IPS-NIHi11 (cell line): ENCODE measurements at regions not wholly inside any gene's neighbourhood (a gene's known extent, or its start where the extent isn't known, plus 50 kb on each side); places are given as distances from the start of the nearest gene placed in this dataset.
A peak's percentile ranks its signal among the peaks of the same experiment; 100 is the strongest.

ENCODE experiments used
- DNase-seq: peaks from one replicate; pipeline ENCODE4 v3.0.0; 2012; ENCODE audit warnings: mixed read lengths, low spot score

DNA sequence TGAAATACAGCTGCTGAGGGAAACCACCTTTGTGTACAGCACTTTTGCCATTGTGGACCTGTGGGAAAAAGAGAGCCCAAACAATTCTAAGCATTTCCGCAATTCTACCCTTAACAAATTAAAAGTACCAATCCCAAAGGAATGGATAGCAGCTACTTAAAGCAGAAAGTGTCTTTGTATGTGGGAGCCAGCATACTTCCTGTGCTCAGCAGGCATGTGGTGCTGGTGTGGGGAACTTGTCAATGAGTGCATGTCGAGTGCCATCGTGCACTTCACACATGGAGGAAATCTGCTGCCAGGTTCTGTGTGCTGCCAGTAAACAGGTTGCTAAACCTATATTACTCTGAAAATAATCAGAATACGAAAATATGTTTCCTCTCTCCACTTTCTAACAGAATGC lies 399.0 kb downstream of the LRRC70 start:
- DNase-seq: peak; percentile 25

DNA sequence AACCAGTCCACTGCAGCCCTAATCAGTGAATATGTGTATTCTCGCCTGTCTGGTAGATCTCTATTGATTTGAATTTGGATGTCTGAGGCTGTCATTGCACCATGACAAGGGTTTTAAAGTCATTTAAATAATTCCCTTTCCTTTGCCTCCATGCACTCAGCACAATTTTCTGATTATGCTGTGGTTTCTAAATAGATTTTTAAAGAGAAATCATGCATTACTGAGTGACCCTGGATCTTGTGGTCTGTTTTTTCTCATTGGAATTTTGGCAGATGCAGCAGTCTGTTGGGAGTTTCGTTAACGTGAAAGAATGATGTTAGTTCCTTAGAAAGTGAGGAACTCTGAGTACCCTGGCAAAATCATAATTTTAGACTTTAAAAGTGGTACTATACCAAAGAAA lies 396.0 kb downstream of the LRRC70 start:
- DNase-seq: no peak

DNA sequence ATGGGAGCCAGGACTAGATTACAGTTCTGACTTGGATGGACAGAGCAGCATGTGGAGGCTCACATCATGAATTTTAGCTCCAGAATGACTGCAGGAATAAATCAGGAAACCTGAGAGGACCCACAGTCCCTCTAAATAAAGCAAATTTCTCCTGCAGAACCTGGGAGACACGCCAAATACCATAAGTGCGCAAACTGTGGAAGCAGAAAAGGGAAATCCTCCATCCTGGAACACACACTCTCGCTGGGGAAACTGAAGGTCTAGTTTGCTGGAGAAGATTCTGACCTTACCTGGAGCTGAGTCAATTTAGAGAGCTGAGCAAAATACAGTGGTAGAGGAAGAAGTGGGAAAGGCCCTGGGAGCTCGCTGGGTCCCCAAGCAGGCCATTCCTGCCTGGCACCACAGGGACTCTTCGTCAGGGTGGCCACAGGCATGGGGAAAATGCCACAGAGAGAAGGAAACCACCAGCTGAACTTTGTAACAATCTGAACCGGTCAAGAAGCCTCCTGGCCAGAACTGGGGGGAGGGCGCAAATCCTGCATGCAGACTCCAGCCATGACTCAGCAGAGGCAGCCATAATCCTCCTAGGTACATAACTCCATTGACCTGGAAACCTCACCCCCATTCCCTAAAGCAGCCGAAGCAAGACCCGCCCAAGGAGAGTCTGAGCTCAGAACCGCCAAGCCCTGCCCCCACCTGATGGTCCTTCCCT lies 390.9 kb downstream of the LRRC70 start:
- no peak for DNase-seq

DNA sequence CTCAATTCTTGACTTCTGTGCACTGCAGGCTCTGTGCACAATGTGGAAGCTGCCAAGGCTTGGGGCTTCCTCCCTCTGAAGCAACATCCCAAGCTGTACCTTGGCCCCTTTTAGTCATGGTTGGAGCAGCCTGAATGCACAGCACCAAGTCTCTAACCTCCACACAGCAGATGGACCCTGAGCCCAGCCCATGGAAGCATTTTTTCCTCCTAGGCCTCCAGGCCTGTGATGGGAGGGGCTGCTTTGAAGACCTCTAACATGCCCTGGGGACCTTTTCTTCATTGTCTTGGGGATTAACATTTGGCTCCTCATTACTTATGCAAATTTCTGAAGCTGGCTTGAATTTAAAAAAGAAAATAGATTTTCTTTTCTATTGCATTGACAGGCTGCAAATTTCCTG lies 385.8 kb downstream of the LRRC70 start:
- DNase-seq: no peak

DNA sequence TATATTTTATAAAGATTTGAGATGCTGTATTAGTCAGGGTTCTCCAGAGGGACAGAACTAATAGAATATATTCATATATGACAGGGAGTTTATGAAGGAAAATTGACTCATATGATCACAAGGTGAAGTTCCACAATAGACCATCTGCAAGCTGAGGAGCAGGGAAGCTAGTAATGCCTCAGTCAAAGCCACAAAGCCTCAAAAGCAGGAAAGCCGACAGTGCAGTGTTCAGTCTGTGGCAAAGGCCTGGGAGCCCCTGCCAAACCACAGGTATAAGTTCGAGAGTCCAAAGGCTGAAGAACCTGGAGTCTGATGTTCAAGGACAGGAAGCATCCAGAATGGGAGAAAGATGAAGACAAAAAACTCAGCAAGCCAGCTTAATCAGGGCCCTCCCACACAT lies 382.2 kb downstream of the LRRC70 start:
- DNase-seq: no peak

DNA sequence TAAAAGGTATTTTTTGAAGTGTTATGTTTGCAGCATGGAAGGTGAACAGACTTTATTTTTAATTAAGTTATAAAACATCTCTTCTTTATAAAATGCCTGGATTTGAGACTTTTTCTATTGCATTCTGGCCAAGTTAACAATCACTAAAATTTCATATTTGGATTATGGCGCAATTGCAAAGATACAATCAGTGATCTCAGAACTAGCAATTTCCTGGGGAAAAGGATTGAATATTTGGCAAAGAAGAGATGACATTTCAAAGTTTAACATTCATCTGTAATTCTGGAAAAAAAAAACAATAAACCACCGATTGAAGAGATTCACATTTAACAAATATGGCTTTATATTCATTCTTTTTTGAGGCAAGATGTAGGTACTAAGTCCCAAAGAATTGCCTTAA lies 378.0 kb downstream of the LRRC70 start:
- no peak for DNase-seq

DNA sequence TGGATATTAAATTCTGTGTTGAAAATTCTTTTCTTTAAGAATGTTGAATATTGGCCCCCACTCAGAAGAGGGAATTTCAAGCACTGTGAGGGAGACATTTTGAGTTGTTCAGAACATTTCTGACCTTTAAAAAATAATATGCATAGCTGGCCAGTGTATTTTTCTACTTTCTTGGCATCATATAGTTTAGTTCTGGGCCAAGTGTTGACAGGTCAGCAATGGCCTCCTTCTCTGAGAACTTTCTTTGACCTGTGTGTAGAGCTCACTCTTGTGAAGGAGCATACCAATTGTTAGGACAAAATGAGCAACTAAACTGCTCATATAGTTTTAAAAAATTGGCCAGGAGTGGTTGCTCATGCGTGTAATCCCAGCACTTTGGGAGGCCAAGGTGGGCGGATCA lies 376.0 kb downstream of the LRRC70 start:
- no peak for DNase-seq

DNA sequence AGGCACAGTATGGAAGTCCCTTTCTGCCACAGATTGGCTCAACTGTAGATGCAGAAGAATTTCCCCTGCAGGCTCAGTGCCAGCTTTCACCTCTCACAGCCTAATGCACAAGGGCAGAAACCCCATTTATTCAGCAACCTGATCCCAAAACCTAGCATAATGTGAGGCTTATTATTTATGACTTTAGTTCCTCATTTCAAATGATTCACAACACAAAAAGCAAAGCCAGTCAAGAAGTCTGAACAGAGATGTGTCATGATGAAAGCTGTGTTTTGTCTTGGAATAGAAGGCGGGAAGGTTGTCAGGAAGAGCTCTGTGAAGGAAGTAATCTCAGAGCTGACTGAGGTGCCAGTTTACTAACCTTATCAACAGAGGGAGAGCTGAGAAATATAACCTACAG lies 369.7 kb downstream of the LRRC70 start:
- no peak for DNase-seq

DNA sequence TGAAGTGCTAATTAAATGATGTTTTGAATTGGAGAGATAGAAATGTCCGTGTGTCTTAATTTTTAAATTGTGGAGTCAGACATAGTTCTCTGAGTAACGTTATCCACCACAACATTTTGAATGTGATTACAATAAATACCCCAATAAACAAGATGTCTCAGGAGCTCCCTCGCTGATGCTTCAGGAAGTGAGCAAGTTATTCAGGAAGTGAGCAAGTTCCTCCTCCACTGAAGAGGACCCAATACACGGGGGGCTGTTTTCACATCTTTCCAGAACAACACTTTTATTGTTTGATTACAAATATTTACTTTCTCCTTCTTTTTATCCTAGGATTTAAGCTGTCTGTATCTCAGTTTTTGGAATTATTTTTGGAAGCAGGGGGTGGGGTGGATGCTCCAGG lies 363.8 kb downstream of the LRRC70 start:
- no peak for DNase-seq

DNA sequence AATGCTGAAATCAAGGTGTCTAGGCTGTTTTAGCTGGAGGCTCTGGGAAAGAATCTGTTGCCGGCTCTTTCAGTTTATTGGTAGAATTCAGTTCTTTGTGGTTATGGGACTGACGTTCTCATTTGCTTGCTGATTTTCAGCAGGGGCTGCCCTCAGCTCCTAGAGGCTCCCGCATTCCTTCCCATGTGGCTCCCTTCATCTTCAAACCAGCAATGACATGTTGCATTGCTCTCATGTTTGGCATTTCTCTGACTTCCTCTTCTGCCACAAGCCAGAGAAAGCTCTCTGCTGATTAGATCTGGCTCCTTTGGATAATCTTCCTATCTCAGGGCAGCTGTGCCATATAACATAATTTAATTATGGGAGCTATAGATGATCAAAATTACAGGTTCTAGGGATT lies 360.3 kb downstream of the LRRC70 start:
- no peak for DNase-seq

DNA sequence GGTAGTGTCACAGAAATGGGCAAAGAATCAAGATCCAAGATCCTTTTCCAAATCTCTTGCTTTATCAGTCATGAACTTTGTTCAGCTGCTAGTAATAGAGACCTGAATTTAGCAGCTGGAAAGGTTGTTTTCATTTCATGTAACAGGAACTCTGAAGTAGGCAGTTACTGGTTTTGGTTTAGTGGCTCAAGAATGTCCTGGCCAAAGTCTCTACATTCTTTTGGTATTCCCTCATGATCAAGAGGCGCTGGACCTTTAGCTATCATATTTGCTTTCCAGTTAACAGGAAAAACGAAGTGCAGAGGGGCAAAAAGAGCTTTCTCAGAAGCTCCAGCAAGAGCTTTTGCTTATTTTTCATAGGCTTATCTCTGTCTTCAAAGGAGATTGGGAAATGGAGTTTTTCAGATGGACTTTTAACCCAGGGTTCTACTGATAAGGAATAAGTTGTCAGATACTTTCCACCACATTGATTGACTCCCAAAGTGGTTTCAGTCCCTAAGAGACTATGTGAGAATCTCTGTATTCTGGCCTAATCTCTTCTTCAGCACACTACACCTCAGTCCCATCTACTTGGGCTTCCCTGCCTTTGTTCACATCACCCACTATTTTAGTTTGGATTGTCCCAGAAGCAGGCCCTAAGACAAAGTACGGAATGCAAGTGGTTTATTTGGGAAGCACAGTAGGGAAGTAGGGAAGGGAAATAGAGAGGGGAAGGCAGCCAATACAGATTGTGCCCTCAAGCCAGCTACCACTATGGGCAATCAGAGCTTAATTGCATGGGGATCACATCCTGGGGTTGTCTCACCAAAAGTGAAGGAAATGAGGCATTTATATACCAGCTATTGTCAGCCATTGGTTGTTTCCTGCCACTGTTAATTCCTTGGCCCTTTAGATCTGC lies 359.3 kb downstream of the LRRC70 start:
- no peak for DNase-seq

DNA sequence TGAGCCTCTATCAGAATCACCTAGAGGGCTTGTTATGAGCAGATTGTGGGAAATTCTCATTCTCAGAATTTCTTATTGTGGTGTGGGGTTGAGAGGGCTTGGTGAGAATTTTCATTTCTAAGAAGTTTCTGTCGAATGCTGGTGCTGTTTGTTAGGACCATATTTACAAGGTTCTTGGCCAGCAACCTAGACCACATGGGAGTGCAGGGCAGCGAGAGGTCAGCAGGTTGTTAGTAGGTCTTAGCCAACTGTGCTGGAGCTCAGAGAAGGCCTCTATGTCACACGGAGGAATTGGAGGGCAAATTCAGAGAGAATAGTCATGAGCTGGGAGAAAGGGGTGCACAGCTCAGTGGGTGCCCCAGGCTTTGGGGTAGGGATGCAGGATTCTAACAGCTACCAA lies 357.0 kb downstream of the LRRC70 start:
- DNase-seq: no peak

DNA sequence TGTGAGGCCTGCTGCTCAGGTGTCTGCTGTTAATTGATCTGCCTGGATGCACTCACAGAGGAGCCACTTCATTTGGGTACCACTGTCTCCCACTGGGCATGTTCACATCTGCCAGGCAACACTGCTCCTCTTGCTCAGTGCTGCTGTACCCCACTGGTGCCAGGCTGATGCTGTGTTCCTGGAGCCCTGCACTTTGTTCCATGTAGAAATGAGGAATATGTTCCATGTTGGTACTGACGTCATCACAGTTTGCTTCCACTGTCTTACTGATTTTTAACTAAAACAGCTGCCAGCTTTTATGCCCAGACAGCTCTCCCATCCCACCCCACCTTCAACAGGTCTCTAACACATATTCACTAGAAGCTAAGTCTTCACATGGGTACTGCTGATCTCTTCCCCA lies 355.7 kb downstream of the LRRC70 start:
- DNase-seq: no peak

DNA sequence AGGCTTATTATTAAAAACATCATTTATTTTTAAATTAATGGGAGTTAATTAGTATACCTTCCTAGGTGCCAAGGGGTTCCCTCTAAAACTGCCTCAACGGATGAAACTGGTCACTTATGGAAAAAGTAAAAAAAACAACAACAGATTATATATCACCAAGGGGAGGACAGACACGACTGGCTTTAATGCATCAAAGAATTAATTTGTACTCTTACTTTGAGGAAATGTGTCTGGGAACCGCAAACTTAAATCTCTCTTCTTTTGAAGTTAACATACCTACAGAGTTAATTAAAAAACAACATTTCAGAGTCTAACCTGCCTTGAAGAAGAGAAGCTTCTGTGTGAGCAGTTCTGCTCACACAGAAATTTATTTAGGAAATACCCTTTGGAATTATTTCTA lies 354.6 kb downstream of the LRRC70 start:
- no peak for DNase-seq

DNA sequence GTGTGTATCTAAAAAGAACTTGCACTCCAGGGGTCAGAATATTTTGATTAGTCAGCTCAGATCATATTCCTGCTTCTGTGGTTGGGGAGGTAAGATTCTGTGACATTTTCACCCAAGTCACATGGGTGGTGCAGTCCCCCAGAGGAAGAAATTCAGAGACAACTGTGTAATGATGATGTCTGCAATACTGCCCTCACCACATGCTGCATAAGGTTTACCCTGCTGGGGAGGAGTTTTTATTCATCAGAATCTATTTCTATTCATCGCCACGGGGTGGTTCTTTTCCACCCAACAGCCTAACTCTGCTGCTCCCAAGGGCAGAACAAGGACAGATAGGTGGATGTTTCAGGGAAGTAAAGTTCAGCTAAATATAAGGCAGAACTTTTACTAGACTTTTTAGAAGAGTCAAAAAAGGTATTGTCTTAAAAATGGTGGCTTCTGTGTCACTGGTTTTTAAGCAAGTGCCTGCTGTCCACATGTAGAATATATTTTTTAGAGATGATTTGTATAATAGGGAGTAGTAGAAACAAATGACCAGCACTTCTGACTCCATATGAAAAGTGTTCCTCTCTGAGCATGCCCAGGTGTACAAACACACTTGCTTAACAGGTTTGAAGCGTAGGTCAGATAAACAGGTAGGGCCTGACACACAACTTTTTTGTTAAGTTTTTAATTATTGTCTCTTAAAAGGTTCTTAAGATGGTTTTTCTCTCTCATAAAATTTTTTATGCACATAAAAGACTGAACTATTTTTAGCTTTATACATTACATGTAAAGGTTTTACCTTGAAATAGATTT lies 352.7 kb downstream of the LRRC70 start:
- DNase-seq: no peak

DNA sequence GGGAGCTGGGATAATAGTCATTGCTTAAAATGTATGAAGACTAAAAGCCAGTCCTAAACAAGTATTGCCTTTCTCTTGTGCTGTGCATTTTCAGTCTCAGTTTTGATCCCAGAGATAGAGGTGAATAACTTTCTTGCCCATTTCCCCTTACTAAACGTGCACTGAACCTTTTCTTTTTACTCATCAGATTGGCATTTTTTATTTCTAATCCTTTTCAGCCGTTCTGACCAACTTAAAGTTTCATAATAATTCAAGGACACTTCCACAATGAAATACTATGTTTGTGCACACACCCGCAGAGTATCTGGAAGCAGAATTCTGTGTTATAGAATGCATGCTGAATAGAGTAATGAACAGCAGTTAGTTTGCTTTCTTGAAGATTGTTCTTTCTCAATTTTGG lies 343.6 kb downstream of the LRRC70 start:
- no peak for DNase-seq

DNA sequence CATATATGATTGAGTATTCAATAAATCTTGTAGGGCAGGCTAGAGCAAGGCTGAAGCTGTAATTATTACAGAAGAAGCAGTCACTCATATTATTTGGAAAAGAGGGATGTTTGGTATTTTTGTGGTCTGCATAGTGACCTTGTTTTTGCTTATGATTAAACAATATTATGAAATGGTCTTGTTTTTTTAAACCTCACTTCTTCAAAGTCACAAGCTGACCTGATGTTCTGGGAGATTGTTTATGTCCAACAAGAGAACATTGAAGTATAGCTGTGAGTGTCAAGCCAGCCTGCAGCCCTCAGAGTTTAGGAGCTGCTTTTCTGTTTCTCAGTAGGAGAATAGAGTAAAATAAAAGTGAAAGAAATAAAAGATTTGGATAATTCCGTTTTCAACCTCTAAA lies 342.2 kb downstream of the LRRC70 start:
- DNase-seq: no peak

DNA sequence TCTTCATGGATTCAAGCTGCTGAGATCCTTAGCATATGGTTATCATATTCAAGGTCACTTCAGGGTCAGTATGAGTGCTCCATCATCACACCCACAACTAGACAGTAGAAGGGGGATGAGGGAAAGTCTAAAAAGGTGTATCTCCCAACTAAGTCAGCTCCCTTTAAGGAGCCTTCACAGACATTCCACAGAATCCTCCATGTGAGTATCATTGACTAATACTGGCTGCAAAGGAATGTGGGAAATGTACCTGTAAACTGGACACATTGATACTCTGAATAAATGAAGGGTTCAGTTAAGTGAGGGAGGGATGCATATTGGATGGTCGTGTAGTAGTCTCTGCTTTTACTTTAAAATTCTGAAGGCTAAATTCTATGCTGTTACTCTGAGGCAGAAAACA lies 330.7 kb downstream of the LRRC70 start:
- DNase-seq: no peak

DNA sequence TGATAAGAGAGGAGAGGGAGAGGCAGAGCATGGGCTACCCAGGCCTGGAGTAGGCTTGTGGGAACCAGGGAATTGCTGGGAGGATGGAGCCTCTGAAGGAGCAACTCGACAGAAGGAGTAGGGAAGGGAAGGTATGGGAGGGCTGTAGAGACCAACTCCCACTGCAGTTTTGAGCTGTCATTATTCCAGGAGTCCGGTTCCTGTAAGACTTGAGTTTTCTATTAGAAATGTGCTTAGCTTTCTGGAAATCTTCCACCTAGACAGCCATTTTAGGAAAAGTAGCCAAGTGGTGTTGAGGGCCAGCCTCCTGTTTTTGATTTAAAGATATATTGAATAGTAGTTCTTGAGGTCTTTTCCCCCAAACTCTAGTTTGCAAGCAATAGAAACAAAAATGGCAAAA lies 323.5 kb downstream of the LRRC70 start:
- no peak for DNase-seq

DNA sequence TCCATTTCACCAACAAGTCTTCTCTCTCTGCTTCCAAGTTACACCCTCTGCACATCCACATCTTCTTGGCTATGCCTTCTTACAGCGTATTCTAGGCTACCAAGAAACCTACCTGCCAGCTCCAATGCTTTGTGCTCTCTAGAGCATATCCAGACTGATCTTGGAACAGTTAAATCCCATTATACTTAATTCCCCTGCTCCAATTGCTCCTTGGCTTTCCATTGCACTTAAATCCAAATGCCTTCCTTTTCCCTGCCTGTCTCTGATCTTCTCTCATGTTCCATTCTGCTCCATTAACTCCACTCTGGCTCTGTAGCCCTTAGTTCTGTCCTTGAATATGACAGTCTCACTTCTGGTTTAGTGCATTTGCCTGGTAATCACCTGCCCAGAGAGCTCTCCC lies 322.4 kb downstream of the LRRC70 start:
- DNase-seq: no peak

DNA sequence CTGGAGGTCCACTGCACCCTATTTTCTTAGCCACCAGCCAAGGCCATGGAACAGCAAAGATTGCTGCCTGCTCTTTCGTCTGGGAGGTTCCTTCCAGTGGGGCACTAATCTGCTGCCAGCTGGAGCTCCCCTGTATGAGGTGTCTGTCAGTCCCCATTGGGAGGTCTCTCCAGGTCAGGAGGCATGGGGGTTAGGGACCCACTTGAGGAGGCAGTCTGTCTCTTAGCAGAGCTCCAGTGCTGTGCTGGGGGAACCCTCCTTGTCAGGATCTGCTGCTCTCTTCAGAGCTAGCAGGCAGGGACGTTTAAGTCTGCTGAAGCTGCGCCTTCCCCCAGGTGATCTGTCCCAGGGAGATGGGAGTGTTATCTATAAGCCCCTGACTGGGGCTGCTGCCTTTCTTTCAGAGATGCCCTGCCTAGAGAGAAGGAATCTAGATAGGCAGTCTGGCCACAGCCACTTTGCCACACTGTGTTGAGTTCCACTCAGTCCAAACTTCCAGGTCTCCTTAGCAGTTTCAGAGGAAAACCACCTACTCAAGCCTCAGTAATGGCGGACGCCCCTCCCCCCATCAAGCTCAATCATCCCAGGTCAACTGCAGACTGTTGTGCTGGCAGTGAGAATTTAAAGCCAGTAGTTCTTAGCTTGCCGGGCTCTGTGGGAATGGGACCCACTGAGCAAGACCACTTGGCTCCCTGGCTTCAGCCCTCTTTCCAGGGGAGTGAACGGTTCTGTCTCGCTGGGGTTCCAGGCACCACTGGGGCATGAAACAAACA lies 317.7 kb downstream of the LRRC70 start:
- no peak for DNase-seq
